ENCODE measurements at regions not wholly inside any gene's neighbourhood (a gene's known extent, or its start where the extent isn't known, plus 50 kb on each side); places are given as distances from the start of the nearest gene placed in this dataset.

DNA sequence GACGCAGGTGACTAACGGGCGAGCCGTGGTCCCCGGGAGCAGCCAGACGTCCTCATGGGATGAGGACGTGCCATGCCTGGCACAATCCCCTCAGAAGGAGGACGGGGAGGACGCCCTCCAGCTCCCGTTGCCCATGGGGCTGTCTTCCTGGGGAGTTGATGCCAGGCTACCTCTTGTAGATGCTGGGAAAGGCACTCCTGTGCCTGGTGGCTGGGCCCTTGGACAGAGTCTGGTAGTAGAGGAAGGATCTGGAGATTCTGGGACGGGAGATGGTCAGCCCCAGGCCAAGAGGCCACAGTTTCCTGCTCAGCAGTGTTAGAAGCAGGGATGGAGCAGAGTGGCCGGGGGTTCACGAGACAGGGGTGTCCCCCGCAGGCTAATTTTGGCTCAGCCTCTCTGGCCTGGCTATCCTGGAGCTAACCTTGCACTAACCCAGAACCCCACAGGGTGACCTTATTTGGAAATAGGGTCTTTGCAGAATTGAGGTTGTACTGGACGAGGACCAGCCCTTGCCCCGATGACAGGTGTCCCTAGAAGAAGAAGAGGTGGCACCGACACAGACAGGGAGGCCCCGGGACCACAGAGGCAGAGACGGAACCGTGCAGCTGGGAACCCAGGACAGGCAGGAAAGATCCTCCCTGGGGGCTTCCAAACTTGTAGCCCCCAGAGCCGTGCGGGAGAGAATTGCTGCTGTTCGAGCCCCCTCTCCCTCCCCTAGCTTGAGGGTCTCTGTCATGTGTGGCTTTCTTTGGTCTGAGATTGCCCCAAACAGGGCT lies 50.1 kb upstream of the ADRA2C start:
- DNase-seq (ENCODE audit: low spot score): no peak

- no peak for DNase-seq (ENCODE audit: low spot score)
These were observed 50.9 kb upstream of the ADRA2C start for GRCh38 chr4:3715061-3715854.

DNA sequence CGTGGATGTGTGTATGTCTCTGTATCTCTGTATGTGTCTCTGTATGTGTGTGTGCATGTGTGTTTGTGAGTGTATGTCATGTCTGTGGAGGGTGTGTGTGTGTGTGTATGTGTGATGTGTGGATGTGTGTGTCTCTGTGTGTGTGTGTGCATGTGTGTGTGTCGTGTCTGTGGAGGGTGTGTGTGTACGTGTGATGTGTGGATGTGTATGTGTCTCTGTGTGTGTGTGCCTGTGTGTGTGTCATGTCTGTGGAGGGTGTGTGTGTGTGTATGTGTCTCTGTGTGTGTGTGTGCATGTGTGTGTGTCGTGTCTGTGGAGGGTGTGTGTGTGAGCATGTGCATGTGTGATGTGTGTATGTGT lies 51.6 kb upstream of the ADRA2C start:
- no peak for DNase-seq (ENCODE audit: low spot score)

DNA sequence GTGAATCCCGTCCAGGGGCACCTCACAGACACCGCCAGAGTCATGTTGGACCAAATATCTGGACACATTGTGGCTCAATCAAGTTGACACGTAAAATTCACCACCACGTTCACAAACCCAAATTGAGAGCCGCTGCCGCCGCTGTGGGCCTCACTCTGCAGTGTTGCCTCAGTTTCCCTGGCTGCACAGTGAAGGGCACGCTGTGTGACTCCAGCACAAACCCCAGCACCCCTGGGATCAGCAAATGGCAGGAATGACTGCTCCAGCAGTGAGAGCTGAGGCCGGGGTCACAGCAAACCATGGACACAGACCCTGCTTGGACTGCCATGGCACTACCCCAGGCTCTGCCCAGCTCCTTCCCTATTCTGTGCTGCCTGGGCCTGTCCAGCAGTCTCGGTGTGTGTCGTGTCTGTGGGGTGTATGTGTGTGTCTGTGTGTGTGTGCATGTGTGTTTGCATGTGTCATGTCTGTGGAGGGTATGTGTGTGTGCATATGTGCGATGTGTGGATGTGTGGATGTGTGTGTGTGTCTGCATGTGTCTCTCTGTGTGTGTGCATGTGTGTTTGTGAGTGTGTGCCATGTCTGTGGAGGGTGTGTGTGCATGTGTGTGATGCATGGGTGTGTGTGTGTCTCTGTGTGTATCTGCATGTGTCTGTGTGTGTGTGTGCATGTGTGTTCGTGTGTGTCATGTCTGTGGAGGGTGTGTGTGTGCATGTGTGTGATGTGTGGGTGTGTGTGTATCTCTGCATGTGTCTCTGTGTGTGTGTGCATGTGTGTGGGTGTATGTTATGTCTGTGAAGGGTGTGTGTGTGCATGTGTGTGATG lies 52.2 kb upstream of the ADRA2C start:
- DNase-seq (ENCODE audit: low spot score): no peak

DNA sequence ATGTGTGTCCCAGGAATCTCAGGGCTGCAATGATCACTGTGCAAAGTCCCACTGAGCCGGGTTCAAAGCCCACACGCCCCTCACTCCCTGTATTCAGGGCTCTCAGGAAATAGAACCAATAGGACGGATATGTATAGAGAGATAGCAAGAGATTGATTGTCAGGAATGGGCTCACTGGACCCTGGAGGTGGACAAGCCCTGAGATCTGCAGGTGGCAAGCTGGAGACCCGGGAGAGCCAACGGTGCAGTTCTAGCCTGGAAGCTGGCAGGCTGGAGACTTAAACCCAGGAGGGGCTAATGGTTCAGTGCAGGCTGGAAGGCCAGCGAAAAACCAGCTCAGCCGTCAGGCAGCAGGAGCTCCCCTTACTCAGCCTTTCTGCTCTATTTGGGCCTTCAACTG lies 52.8 kb upstream of the ADRA2C start:
- no peak for DNase-seq (ENCODE audit: low spot score)

DNA sequence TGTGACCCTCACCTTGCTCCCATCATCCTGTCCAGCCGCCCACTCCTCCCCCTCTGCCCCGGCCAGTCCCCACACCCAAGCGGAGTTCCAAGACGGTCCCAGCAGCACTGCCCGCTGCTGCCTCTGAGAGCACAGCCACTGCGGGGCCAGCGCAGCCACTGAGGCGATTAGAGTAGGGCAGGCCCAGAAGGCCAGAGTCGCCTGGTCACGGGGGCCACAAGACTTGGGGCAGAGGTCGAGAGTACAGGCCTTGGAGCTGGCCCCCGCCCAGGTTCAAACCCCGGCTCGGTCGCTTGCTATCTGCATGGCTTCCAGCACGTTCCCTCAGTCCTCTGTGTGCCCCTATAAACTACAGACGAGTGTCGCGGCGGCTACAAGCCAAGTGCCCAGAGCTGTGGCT lies 53.2 kb upstream of the ADRA2C start:
- no peak for DNase-seq (ENCODE audit: low spot score)

DNA sequence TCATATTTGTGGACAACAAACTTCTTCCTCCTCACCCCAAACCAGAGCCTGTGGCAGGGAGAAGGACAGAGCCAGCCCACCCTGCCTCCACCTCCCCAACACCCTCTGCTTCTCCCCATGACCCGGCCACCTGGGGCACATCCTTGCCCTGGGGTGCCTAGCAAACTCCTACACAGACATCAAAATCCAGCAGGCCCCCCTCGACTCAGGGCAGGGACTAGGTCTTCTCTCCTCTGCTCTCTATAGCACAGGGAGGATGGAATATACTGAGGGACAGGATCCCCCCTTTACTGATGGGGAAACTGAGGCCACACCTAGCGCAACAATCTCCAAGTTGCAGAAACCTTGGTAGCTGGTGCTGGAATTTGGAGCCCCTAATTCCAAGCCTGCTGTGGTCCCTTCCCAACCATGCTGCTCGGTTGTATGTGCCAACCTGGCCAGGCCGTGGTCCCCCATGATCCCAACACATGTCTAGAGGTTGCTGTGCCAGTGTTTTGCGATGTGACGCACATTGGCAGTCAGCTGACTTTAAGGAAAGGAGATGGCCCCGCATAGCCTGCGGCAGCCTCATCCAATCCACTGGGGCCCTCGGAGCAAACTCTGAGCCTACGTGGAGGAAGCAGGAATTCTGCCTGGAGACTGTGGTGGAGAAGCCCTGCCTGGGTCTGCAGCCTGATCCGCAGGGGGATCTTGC lies 53.9 kb upstream of the ADRA2C start:
- DNase-seq (ENCODE audit: low spot score): no peak

GRCh38 chr4:3711183-3712111 lies 54.7 kb upstream of the ADRA2C start:
- DNase-seq (ENCODE audit: low spot score): no peak

GRCh38 chr4:3710451-3711182 lies 55.6 kb upstream of the ADRA2C start:
- DNase-seq (ENCODE audit: low spot score): no peak

DNA sequence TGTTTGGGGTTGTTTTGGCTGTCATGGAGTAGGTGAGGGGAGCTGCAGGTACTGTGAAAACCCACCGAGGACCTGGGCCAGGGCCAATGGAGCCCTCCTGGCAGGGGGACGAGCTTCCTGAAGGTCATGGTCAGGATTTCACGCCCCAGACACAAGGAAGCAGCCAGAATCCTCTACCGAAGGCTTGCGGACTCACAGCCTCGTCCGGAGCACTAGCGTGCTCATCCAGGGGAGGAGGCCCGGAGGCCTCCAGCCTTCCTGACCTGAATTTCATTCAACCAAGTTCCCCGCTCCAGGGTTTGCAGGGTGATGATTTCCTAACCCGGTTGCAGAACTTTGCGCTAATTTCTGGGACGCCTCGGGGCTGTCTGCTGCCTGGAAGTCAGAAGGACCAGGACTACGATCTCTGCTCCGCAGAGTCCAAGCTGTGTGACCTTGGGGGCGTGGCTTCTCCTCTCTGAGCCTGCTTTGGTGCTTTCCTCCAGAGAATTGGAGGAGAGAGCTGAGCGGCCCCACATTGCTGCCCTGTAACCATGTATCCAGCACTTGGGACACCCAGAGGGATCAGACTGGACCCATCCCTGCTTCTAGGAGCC lies 56.2 kb upstream of the ADRA2C start:
- DNase-seq (ENCODE audit: low spot score): no peak

DNA sequence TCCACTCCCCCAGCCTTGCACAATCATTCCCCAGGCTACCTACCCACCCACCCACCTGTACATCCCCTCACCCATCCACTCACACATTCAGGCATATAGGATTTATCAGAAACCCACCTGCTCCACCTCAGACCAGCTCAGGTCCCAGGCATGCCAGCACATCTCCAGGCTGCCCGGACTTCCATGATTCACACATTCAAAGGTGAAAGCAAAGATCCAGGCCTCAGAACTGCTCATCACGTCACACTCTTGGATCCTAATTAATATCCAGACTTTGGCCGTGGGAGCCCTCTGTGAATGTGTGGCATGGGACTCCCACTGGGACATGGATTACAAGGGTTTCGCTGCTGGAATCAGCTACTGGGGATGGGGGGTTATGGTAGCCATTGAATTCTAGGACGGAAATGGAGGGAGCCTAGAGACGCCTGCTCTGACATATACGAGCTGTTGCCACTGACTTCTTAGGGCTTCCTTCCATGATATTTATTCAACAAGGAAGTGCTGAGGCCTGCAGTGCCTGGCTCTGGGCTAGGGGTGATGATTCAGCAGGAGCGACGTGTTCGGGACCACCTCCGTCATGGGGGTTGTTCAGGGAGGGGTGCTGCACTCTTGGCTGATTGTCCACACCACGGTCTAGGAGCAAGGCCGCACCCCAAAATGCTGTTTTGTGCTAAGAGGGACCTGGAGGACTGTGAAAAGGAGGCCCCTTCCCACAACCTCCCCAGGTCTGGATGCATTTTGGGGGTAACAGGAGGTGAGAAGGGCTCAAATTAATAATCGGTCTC lies 56.9 kb upstream of the ADRA2C start:
- DNase-seq (ENCODE audit: low spot score): no peak

DNA sequence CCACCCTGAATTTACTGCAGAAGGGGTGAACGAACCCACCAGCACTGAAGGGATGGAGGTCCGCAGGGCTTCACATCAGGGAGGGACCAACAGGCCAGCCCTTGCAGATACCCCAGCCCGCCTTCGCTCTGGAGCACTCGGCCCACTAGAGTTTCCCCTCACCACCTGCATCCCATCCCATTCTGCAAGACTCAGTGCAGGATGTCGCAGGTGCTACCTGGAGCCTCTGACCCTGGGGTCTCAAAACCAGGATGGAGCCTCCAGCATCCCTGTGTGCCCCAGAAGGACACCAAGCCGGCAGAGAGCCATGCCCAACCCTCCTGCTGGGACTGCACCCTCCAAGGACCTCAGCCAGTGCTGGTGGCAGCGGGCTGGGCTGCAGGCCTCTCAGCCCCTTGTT lies 57.6 kb upstream of the ADRA2C start:
- no peak for DNase-seq (ENCODE audit: low spot score)

DNA sequence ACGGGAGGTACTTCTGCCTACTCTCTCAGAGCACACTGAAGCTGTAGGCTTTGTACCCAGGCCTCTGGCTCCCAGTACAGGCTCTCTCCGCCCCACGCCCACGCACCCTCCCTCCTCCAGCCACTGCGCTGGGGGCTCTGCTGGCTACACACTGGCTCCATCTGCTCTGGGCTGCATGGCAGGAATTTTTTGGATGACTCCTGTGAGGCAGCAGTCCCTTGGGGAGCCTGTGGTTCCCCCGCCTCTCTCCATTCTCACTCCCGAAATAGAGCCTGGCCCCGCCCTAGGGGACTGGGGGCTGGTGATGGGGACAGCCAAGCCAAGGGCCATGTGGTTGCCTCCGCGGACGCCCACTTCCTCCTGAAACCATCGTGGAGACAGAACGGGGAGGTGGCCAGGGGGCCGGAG lies 58.1 kb upstream of the ADRA2C start:
- no peak for DNase-seq (ENCODE audit: low spot score)

GRCh38 chr4:3707423-3708102 lies 58.6 kb upstream of the ADRA2C start:
- no peak for DNase-seq (ENCODE audit: low spot score)

- DNase-seq (ENCODE audit: low spot score): no peak
These were observed 59.4 kb upstream of the ADRA2C start for GRCh38 chr4:3706565-3707422.

- no peak for DNase-seq (ENCODE audit: low spot score)
These were observed 60.1 kb upstream of the ADRA2C start for GRCh38 chr4:3706111-3706511.

DNA sequence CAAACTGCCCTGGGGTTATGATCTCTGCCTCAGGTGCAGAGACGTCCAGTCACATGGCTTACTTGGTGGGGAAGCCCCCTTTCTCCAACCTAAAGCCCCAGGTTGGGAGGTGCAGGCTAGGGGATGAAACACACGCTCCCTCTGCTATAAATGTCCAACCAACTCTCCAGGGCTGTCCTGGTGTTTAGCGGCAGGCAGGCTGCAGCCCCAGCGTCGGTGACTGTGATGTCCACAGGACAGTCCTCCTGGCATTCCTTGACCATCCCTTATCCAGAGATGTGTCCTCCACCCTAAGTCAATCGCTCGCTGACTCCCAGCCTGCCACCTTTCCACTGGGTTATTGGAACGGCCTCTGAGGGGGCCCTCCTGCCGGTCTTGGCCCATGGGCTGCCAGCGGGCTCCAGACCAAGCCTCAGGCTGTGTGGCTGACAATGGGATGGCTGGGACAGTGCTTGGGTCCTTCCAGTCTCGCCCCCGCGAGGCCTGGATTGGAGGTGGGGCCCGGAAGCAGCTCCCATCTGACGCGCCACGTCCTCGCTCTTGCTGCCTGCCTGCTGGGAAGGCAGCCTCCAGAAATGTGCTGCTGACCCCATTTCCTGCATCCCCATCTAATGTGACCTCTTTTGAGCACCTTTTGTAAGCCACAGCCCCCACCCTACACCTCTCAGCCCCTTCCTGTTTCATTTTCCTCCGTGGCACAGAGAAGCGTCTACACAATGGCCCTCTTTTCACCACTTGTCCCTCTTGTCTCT lies 60.8 kb upstream of the ADRA2C start:
- DNase-seq (ENCODE audit: low spot score): no peak
